GM10266 (cell line): ENCODE measurements at regions not wholly inside any gene's neighbourhood (a gene's known extent, or its start where the extent isn't known, plus 50 kb on each side); places are given as distances from the start of the nearest gene placed in this dataset.

Experiments used
- DNase-seq: peaks from one replicate; pipeline ENCODE4 v3.0.0; 2012; ENCODE audit errors: extremely low spot score
- TF ChIP-seq, protein P1 (sequence below): IDR thresholded peaks from 2 replicates; pipeline ENCODE4 v1.5.1; 2012; ENCODE audit warnings: mild to moderate bottlenecking, low read depth; ENCODE audit not compliant: control insufficient read depth, insufficient read depth; ENCODE audit errors: missing control alignments

DNA sequence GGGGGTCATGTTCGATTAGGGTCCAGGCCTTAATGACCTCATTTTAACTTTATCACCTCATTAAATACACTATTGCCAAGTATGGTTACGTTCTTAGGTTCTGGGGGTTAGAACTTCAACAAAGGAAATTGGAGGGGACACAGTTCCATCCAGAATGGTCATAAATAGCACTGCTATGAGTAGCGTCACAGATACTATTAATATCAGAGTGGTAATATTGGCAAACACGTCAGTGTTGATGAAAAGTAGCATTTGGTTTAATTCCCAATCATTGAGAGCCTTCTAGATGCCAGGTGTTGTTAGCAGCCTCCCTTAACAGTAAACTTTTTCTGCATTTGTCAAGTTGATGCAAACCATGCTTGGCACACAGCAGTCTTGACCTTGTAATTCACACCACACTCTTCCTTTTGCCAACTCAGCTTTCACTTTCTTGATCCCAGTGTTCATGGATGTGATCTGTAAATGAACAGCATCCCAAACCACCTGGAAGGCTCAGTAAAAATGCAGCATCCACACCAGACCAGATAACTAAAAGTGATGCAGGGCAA is 912.5 kb upstream of the TENM3 start:
- TF ChIP-seq, protein P1, sequence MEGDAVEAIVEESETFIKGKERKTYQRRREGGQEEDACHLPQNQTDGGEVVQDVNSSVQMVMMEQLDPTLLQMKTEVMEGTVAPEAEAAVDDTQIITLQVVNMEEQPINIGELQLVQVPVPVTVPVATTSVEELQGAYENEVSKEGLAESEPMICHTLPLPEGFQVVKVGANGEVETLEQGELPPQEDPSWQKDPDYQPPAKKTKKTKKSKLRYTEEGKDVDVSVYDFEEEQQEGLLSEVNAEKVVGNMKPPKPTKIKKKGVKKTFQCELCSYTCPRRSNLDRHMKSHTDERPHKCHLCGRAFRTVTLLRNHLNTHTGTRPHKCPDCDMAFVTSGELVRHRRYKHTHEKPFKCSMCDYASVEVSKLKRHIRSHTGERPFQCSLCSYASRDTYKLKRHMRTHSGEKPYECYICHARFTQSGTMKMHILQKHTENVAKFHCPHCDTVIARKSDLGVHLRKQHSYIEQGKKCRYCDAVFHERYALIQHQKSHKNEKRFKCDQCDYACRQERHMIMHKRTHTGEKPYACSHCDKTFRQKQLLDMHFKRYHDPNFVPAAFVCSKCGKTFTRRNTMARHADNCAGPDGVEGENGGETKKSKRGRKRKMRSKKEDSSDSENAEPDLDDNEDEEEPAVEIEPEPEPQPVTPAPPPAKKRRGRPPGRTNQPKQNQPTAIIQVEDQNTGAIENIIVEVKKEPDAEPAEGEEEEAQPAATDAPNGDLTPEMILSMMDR = no peak

DNA sequence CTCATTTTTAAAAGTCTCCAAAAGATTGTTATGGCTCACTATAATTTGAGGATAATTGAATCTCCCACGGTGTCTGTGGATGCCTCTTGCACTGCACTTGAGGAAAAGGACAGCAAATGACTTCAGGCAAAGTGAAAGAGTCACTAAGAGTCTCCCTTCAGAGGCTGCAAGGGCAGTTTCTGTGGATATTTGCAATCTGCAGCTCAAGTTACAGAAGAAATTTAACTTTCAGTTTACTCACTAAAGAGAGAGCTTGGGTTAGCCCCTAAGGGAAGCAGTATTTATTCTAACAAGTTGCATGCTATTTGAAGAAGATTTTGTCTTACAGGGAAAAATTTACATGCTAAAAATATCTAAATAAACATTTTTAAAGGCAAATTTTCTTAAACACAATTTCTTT is 912.0 kb upstream of the TENM3 start:
- DNase-seq = no peak
- TF ChIP-seq, protein P1 = no peak

More for the DNA sequence above, 912.5 kb upstream of the TENM3 start:
- DNase-seq = no peak

DNA sequence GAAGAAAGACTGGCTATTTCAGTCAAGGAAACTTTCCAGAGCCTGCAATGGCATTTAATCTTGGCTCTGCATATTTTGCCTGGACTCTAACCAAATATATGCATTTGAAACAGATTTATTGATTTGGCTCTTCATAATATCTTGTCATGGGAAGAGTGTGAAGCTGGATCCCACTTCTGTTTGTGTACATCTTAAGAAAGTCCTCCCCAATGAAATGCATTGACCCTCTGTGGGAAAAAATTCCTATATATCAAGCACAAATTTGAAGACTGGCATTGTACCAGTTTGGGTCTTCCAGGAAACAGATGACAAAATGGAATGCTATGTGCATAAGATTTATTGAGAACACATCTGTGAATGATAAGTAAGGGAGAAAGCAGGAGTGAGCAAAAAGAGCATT is 897.3 kb upstream of the TENM3 start:
- DNase-seq = no peak

DNA sequence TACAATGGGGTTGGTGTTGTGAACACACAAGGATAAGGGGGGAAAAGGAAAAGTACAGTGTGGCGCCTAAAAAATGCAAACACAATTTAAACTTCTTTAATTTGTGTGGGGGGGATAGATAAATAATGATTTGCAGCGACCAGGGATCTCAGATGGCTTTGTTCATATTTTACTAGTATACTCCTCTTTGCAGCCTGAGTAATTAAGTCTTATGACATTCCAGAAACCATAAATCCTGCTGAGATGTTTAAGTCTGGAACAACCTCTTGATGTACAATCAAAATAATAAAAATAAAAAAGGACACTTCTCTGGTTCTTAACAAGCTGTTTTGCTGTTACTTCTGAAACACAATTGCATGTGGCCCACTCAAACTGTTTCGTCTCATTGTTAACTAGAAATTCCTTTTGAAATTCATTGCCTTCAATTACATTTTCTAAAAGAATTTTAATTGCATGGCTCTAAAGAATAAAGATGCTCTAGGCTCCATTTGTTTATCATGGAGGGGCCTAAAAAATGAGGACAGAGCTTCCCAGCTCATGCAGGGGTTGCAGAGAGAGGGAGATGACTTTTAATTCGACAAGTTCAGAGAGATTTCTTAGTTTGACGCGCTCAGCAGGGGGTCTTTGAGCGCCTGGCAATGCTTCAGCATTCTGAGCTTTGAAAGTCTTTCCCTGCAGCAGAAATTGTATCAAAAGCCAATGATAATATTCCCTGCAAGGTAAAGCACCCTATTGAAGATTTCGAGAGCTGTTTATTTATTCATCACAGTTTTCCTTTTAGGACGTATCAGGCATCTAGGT is 892.4 kb upstream of the TENM3 start:
- TF ChIP-seq, protein P1 = no peak
- no peak for DNase-seq

More for the DNA sequence above, 897.3 kb upstream of the TENM3 start:
- TF ChIP-seq, protein P1 = no peak

DNA sequence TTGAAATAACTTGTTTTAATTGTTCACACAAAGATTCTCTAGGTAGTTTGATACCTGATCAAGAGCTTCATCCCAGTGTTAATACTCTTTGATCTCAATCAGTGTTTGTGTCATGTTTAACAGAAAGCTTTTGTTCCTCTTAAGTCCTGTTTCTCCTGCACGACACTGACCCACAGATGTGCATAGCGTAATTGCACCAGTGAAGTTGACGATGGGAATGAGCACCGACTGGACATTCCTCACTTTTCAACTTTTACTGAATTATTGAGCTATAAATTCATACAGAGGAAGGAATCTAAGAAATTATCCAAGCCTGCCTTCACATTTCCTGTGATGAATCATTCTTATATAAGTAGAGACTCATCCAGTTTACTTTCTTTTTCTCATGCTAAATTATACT is 878.7 kb upstream of the TENM3 start:
- TF ChIP-seq, protein P1 = no peak
- no peak for DNase-seq

DNA sequence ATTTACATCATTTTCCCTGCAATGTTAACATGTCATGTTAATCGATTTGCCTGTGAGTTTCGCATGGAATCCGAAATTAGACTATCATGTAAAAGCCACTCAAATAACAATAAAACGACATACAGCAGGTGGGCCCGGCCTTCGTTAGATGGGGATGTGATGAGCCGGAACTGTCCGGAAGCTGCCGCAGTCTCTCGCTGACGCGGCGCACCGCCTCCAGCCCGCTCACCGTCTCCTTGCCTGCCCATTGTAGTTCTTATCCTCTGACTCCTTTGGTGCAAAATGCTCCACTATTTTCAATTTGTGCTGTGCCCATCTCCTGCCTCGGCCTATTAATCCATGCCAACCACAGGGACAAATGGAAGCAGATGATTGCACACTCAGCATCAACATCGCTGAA is 877.5 kb upstream of the TENM3 start:
- no peak for DNase-seq
- TF ChIP-seq, protein P1 = no peak

DNA sequence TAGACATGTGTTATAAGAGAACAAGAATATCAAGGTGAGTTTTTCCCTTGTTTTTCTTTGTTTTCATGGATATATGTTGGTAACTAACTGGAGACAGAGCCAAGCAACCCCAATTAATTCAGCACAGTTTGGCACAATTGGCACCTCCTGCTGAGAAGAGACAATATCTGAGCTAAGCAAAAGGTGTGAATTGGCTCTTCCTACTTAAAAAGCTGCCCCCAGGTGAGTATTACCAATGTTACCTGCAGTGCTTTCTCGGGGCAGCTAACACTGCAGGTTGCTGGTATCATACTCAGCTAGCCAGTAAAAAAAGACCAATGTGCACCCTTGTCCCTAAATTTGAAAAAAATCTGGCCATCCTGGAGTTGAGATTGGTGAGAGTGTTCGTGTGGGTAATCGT is 871.2 kb upstream of the TENM3 start:
- DNase-seq = no peak
- TF ChIP-seq, protein P1 = no peak
